HEK293 (cell line): ENCODE measurements at regions not wholly inside any gene's neighbourhood (a gene's known extent, or its start where the extent isn't known, plus 50 kb on each side); places are given as distances from the start of the nearest gene placed in this dataset.

Source experiments
- YY1 ChIP-seq: fragments of 450-650 bp; formaldehyde crosslinking; IDR thresholded peaks from 2 replicates; pipeline ENCODE4 v1.5.1; 2018; ENCODE audit warnings: missing biosample characterization, missing genetic modification characterization
- ZNF184 ChIP-seq: fragments of 450-650 bp; IDR thresholded peaks from 2 replicates; pipeline ENCODE4 v1.5.1; 2018; ENCODE audit warnings: missing biosample characterization, mild to moderate bottlenecking, missing genetic modification characterization
- ZNF274 ChIP-seq, 2 experiments: fragments of 200-500 bp in 1 of 2; fragments of 450-650 bp in 1 of 2; sonication (Bioruptor generic) in 1 of 2; formaldehyde crosslinking in 1 of 2; IDR thresholded peaks; 2 replicates each; pipeline versions ENCODE4 v1.5.1 to v1.6.1; 2014 to 2016; ENCODE audit warnings: borderline replicate concordance in 1 of 2, inconsistent platforms in 1 of 2, low read length in 1 of 2, missing biosample characterization in 1 of 2, missing genetic modification characterization in 1 of 2

DNA sequence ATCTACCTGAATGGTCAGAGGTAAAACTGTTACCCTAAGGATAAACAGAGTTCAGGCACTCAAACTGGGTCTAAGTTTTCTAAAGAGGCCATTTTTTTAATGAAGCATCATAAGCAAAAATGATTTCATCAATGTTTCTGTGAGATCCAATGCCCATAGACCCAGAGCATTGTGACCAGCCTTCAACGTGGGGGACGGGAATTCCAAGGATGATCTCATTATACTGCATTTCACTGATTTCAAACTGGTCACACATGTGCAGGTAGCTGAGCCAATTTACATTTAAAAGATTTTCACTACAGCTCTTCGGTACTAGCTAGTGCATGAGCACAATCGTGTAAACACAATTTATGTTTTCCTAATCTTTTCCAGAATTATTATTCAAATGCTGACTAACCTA, 472.9 kb downstream of the DIPK2A start:
- TF ChIP-seq ZNF184 (no peak), ZNF274 (IDR thresholded peaks at IDR 0.05; ENCODE audit: low read length) (no peak), ZNF274 (tag by site-specific recombination; IDR thresholded peaks at IDR 0.05; ENCODE audit: borderline replicate concordance) (no peak), YY1 (no peak)
